ENCODE measurements at regions not wholly inside any gene's neighbourhood (a gene's known extent, or its start where the extent isn't known, plus 50 kb on each side); places are given as distances from the start of the nearest gene placed in this dataset.

GRCh38 chr4:181799561-181800069, 443.6 kb upstream of the TENM3 start:
- TF ChIP-seq CTCF (conservative IDR thresholded peaks at IDR 0.05) (no peak), ZFX (IDR thresholded peaks at IDR 0.05) (no peak)

All from C4-2B (cell line).